ENCODE measurements at regions not wholly inside any gene's neighbourhood (a gene's known extent, or its start where the extent isn't known, plus 50 kb on each side); places are given as distances from the start of the nearest gene placed in this dataset.

DNA sequence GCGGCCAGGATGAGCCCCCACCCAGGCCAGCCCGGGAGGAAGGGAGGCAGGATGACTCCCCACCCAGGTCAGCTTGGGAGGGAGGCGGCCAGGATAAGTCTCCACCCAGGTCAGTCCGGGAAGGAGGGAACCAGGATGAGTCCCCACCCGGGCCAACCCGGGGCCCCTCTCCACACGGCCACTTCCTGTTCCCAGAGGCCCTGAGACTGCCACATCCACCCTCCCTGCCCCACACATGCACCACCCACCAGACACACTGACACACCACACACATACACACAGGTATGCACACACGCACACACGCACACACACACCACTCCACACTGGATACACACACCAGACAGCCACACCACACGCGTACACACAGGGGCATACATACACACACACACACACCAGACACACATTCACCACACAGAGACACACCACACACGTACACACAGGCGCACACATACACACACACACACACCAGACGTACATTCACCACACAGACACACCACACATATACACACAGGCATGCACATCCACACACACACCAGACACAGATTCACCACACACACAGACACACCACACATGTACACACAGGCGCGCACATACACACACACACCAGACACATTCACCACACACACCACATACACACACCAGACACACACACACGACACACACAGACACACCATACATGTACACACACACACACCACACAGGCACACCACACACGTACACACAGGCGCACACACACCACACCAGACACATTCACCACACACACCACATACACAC lies 84.9 kb upstream of the PRR5 start:
- H3K9me3 ChIP-seq (ENCODE audit: control insufficient read depth in 2 of 2, insufficient read depth in 1 of 2, low read depth in 1 of 2, low read length in 1 of 2): peaks cover 0 to 9% of the 10 kb centered on the region in 2 donors
- WGBS, 2 donors: 66 to 70% methylated on average over 19 of the region's 19 CpGs
- H3K27me3 ChIP-seq (ENCODE audit: control insufficient read depth in 1 of 2, insufficient read depth in 2 of 2, low read length in 2 of 2): no peaks in the 10 kb centered on the region
- H3K4me1 ChIP-seq (ENCODE audit: control insufficient read depth in 2 of 2, insufficient read depth in 2 of 2, low read length in 1 of 2): peaks cover 0 to 15% of the 10 kb centered on the region in 2 donors
- H3K4me3 ChIP-seq (ENCODE audit: low read depth in 1 of 2, low read length in 2 of 2): no peak overlapping the region
- no peak overlapping the region for H3K27ac ChIP-seq (ENCODE audit: low read depth in 2 of 2, low read length in 1 of 2)
- H3K36me3 ChIP-seq (ENCODE audit: control insufficient read depth in 2 of 2, insufficient read depth in 2 of 2, low read length in 1 of 2): no peaks in the 10 kb centered on the region

DNA sequence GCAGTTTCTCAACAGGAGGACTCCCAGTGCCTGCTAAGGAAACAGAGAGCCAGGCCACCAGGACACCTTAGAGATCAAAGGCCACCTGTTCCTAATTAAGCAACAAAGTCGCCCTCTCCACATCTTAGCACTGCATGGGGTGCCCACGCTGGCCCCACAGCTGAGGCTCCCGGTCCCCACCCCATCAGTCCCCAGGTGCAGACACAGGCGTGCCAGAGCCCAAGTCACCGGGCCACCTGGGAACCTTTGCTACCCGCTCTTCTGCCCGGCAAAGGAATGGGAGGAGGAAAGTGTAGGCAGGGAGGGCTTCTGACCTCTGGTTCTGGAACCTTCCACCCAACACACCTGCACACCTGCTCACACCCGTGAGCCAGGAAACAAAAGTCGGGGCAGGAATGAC lies 85.5 kb upstream of the PRR5 start:
- Histone ChIP-seq H3K4me3 (ENCODE audit: low read depth in 1 of 2, low read length in 2 of 2) (no peak overlapping the region), H3K9me3 (ENCODE audit: control insufficient read depth in 2 of 2, insufficient read depth in 1 of 2, low read depth in 1 of 2, low read length in 1 of 2) (peaks cover 0 to 9% of the 10 kb centered on the region in 2 donors), H3K36me3 (ENCODE audit: control insufficient read depth in 2 of 2, insufficient read depth in 2 of 2, low read length in 1 of 2) (no peaks in the 10 kb centered on the region), H3K27me3 (ENCODE audit: control insufficient read depth in 1 of 2, insufficient read depth in 2 of 2, low read length in 2 of 2) (no peaks in the 10 kb centered on the region), H3K27ac (ENCODE audit: low read depth in 2 of 2, low read length in 1 of 2) (no peak overlapping the region), H3K4me1 (ENCODE audit: control insufficient read depth in 2 of 2, insufficient read depth in 2 of 2, low read length in 1 of 2) (peaks cover 0 to 15% of the 10 kb centered on the region in 2 donors)
- 45 to 71% methylated on average over 9 of the region's 9 CpGs for WGBS, 2 donors

DNA sequence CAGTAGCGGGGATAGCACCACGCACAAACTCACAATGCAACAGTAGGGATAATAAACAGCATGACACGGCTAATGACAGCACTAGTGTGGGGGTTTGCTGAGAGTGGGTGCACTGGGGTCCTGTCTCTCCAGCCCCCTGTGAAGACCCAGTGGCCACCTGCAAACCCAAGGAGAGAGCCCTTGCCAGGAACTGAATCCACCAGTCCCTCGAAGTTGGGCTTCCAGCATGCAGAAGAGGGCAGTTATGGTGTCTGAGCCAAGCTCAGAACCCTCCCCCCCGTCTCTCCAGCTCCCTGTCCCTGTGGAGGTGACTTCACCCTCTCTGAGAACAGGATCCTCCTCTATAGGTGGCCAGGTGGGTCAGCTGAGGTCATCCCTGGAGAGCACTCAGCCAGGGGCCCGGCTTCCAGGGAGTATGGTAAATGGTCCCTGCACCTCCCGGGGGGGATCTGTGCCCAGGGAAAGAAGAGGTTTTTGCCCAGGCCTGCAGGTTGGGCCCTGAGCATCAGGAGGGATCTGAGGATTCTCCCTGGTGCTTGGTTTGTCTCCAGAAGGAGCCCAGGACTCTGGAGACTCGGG lies 86.3 kb upstream of the PRR5 start:
- WGBS, 2 donors: 78 to 82% methylated on average over 8 of the region's 8 CpGs

DNA sequence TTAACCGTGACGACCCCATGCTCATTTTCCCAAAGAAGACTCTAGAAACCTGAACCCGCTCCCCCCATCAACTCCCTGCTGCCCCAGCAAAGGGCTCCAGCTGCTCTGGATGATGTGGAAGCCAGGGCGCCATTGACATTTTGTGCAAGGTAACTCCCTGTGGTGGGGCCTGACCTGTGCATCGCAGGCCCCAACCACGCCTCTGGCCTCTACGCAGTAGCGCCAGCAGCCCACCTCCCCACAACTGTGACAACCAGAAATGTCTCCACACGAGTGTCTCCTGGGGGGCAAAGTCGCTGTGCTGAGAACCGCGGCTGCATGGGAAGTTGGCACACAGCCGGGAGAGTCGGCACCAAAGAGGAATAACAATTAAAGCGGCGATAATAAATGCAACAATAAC lies 86.9 kb upstream of the PRR5 start:
- H3K4me3 ChIP-seq (ENCODE audit: low read depth in 1 of 2, low read length in 2 of 2): no peak overlapping the region

More for the DNA sequence above, 86.3 kb upstream of the PRR5 start:
- peaks cover 0 to 15% of the 10 kb centered on the region in 2 donors for H3K4me1 ChIP-seq (ENCODE audit: control insufficient read depth in 2 of 2, insufficient read depth in 2 of 2, low read length in 1 of 2)
- no peak overlapping the region for H3K27ac ChIP-seq (ENCODE audit: low read depth in 2 of 2, low read length in 1 of 2)
- H3K4me3 ChIP-seq (ENCODE audit: low read depth in 1 of 2, low read length in 2 of 2): no peak overlapping the region
- H3K36me3 ChIP-seq (ENCODE audit: control insufficient read depth in 2 of 2, insufficient read depth in 2 of 2, low read length in 1 of 2): no peaks in the 10 kb centered on the region
- H3K27me3 ChIP-seq (ENCODE audit: control insufficient read depth in 1 of 2, insufficient read depth in 2 of 2, low read length in 2 of 2): no peaks in the 10 kb centered on the region
- H3K9me3 ChIP-seq (ENCODE audit: control insufficient read depth in 2 of 2, insufficient read depth in 1 of 2, low read depth in 1 of 2, low read length in 1 of 2): peaks cover 0 to 9% of the 10 kb centered on the region in 2 donors

DNA sequence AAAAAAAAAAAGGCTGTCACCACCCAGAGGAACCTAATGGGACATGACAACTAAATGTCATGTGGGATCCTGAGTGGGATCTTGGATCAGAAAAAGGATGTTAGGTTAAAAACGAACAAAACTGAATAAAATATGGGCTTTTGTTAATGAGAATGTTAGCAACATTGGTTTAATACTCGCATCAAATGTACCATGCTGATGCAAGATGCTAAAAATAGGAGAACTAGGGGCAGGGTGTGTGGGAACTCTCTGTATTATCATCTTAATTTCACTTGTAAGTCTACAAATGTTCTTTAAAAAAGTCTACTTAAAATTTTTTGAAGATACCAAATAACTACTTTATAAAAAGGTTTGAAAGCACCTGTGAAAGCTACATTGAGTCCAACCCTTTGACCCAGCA lies 88.8 kb upstream of the PRR5 start:
- H3K9me3 ChIP-seq (ENCODE audit: control insufficient read depth in 2 of 2, insufficient read depth in 1 of 2, low read depth in 1 of 2, low read length in 1 of 2): peaks cover 0 to 17% of the 10 kb centered on the region in 2 donors
- WGBS, 2 donors: 72 to 77% methylated on average over 2 of the region's 2 CpGs
- H3K27me3 ChIP-seq (ENCODE audit: control insufficient read depth in 1 of 2, insufficient read depth in 2 of 2, low read length in 2 of 2): no peaks in the 10 kb centered on the region
- no peaks in the 10 kb centered on the region for H3K36me3 ChIP-seq (ENCODE audit: control insufficient read depth in 2 of 2, insufficient read depth in 2 of 2, low read length in 1 of 2)
- no peak overlapping the region for H3K4me3 ChIP-seq (ENCODE audit: low read depth in 1 of 2, low read length in 2 of 2)
- peaks cover 0 to 12% of the 10 kb centered on the region in 2 donors for H3K4me1 ChIP-seq (ENCODE audit: control insufficient read depth in 2 of 2, insufficient read depth in 2 of 2, low read length in 1 of 2)
- no peak overlapping the region for H3K27ac ChIP-seq (ENCODE audit: low read depth in 2 of 2, low read length in 1 of 2)

More for the DNA sequence above, 86.9 kb upstream of the PRR5 start:
- H3K36me3 ChIP-seq (ENCODE audit: control insufficient read depth in 2 of 2, insufficient read depth in 2 of 2, low read length in 1 of 2): no peaks in the 10 kb centered on the region
- H3K9me3 ChIP-seq (ENCODE audit: control insufficient read depth in 2 of 2, insufficient read depth in 1 of 2, low read depth in 1 of 2, low read length in 1 of 2): peaks cover 0 to 12% of the 10 kb centered on the region in 2 donors
- no peak overlapping the region for H3K27ac ChIP-seq (ENCODE audit: low read depth in 2 of 2, low read length in 1 of 2)
- H3K4me1 ChIP-seq (ENCODE audit: control insufficient read depth in 2 of 2, insufficient read depth in 2 of 2, low read length in 1 of 2): peaks cover 0 to 12% of the 10 kb centered on the region in 2 donors
- H3K27me3 ChIP-seq (ENCODE audit: control insufficient read depth in 1 of 2, insufficient read depth in 2 of 2, low read length in 2 of 2): no peaks in the 10 kb centered on the region
- WGBS, 2 donors: 94 to 95% methylated on average over 16 of the region's 16 CpGs

- Histone ChIP-seq H3K9me3 (ENCODE audit: control insufficient read depth in 2 of 2, insufficient read depth in 1 of 2, low read depth in 1 of 2, low read length in 1 of 2) (peaks cover 2 to 17% of the 10 kb centered on the region in 2 donors), H3K27me3 (ENCODE audit: control insufficient read depth in 1 of 2, insufficient read depth in 2 of 2, low read length in 2 of 2) (no peaks in the 10 kb centered on the region), H3K4me3 (ENCODE audit: low read depth in 1 of 2, low read length in 2 of 2) (no peak overlapping the region), H3K4me1 (ENCODE audit: control insufficient read depth in 2 of 2, insufficient read depth in 2 of 2, low read length in 1 of 2) (peaks cover 0 to under 1% of the 10 kb centered on the region in 2 donors), H3K27ac (ENCODE audit: low read depth in 2 of 2, low read length in 1 of 2) (no peak overlapping the region), H3K36me3 (ENCODE audit: control insufficient read depth in 2 of 2, insufficient read depth in 2 of 2, low read length in 1 of 2) (no peaks in the 10 kb centered on the region)
- WGBS, 2 donors: 85 to 94% methylated on average over 2 of the region's 2 CpGs
Measured at GRCh38 chr22:44611880-44612496, 90.0 kb upstream of the PRR5 start.

GRCh38 chr22:44610071-44610470 lies 91.9 kb upstream of the PRR5 start:
- Histone ChIP-seq H3K27ac (ENCODE audit: low read depth in 2 of 2, low read length in 1 of 2) (no peak overlapping the region), H3K4me3 (ENCODE audit: low read depth in 1 of 2, low read length in 2 of 2) (no peak overlapping the region), H3K9me3 (ENCODE audit: control insufficient read depth in 2 of 2, insufficient read depth in 1 of 2, low read depth in 1 of 2, low read length in 1 of 2) (peaks cover 2 to 14% of the 10 kb centered on the region in 2 donors), H3K27me3 (ENCODE audit: control insufficient read depth in 1 of 2, insufficient read depth in 2 of 2, low read length in 2 of 2) (no peaks in the 10 kb centered on the region), H3K36me3 (ENCODE audit: control insufficient read depth in 2 of 2, insufficient read depth in 2 of 2, low read length in 1 of 2) (no peaks in the 10 kb centered on the region), H3K4me1 (ENCODE audit: control insufficient read depth in 2 of 2, insufficient read depth in 2 of 2, low read length in 1 of 2) (no peaks in the 10 kb centered on the region)
- WGBS, 2 donors: 78 to 79% methylated on average over 8 of the region's 8 CpGs

DNA sequence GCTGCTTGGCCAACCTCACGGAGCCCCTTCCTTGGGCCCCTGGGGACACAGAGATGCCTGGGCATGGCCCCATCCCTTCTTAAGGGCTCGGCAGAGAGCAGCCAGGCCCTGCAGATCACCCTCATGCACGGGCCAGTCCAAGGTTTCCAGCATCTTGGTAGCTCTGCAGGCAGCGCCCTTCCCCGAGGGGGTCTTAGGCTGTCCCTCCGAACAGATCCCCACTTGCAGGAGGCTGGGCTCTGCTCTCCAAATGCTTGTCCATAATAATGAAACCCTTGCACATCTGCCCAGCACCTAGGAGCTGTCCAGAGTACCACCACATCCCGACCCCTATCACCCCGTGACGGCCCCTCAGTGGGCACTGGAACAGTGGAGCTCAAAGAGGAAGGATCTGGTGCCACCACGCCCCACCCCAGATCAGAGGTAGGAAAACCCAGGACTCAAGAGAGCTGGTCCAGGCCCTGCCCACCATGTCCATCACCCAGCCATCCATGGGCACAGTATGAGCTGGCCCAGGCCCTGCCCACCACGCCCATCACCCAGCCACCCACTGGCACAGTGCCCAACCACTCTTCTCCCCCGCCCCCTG lies 92.5 kb upstream of the PRR5 start:
- H3K4me1 ChIP-seq (ENCODE audit: control insufficient read depth in 2 of 2, insufficient read depth in 2 of 2, low read length in 1 of 2): no peaks in the 10 kb centered on the region
- H3K36me3 ChIP-seq (ENCODE audit: control insufficient read depth in 2 of 2, insufficient read depth in 2 of 2, low read length in 1 of 2): no peaks in the 10 kb centered on the region
- 70 to 76% methylated on average over 12 of the region's 12 CpGs for WGBS, 2 donors
- H3K27me3 ChIP-seq (ENCODE audit: control insufficient read depth in 1 of 2, insufficient read depth in 2 of 2, low read length in 2 of 2): no peaks in the 10 kb centered on the region
- no peak overlapping the region for H3K4me3 ChIP-seq (ENCODE audit: low read depth in 1 of 2, low read length in 2 of 2)
- no peak overlapping the region for H3K27ac ChIP-seq (ENCODE audit: low read depth in 2 of 2, low read length in 1 of 2)
- peaks cover 2 to 10% of the 10 kb centered on the region in 2 donors for H3K9me3 ChIP-seq (ENCODE audit: control insufficient read depth in 2 of 2, insufficient read depth in 1 of 2, low read depth in 1 of 2, low read length in 1 of 2)

GRCh38 chr22:44608597-44609399 lies 93.2 kb upstream of the PRR5 start:
- H3K9me3 ChIP-seq (ENCODE audit: control insufficient read depth in 2 of 2, insufficient read depth in 1 of 2, low read depth in 1 of 2, low read length in 1 of 2): peaks cover 2 to 8% of the 10 kb centered on the region in 2 donors
- 51 to 57% methylated on average over 13 of the region's 13 CpGs for WGBS, 2 donors
- no peaks in the 10 kb centered on the region for H3K4me1 ChIP-seq (ENCODE audit: control insufficient read depth in 2 of 2, insufficient read depth in 2 of 2, low read length in 1 of 2)
- H3K4me3 ChIP-seq (ENCODE audit: low read depth in 1 of 2, low read length in 2 of 2): no peak overlapping the region
- H3K36me3 ChIP-seq (ENCODE audit: control insufficient read depth in 2 of 2, insufficient read depth in 2 of 2, low read length in 1 of 2): no peaks in the 10 kb centered on the region
- H3K27ac ChIP-seq (ENCODE audit: low read depth in 2 of 2, low read length in 1 of 2): no peak overlapping the region
- H3K27me3 ChIP-seq (ENCODE audit: control insufficient read depth in 1 of 2, insufficient read depth in 2 of 2, low read length in 2 of 2): no peaks in the 10 kb centered on the region

Data from esophagus (tissue), 2 donors.